Neuronal stem cell (in vitro differentiated cells): ENCODE measurements at regions not wholly inside any gene's neighbourhood (a gene's known extent, or its start where the extent isn't known, plus 50 kb on each side); places are given as distances from the start of the nearest gene placed in this dataset.
A peak's percentile ranks its signal among the peaks of the same experiment; 100 is the strongest.

Source experiments
- DNase-seq: peaks from one replicate; pipeline ENCODE4 v3.0.0-alpha.2; 2013; ENCODE audit warnings: low spot score
- H2AFZ ChIP-seq: one replicate; pipeline ENCODE4 v1.6.1; 2013; ENCODE audit warnings: mild to moderate bottlenecking, low read length, inconsistent platforms
- H2AK5ac ChIP-seq: 2 replicates; pipeline ENCODE4 v1.6.1; 2013; ENCODE audit warnings: low read depth, mild to moderate bottlenecking, inconsistent platforms, low read length, moderate library complexity, mixed read lengths
- H2BK120ac ChIP-seq: 2 replicates; pipeline ENCODE4 v1.6.1; 2013; ENCODE audit warnings: low read depth, mild to moderate bottlenecking, inconsistent platforms, low read length, moderate library complexity, mixed read lengths
- H2BK12ac ChIP-seq: one replicate; pipeline ENCODE4 v1.6.1; 2013; ENCODE audit warnings: low read length, inconsistent platforms
- H2BK15ac ChIP-seq: 2 replicates; pipeline ENCODE4 v1.6.1; 2013; ENCODE audit warnings: mild to moderate bottlenecking, low read length, inconsistent platforms, mixed read lengths
- H2BK5ac ChIP-seq: one replicate; pipeline ENCODE4 v1.6.1; 2013; ENCODE audit warnings: inconsistent platforms, mild to moderate bottlenecking, low read length, moderate library complexity
- H3K14ac ChIP-seq: one replicate; pipeline ENCODE4 v1.6.1; 2013; ENCODE audit warnings: low read length, inconsistent platforms
- H3K18ac ChIP-seq: 2 replicates; pipeline ENCODE4 v1.6.1; 2013; ENCODE audit warnings: low read length, inconsistent platforms
- H3K23ac ChIP-seq: 2 replicates; pipeline ENCODE4 v1.6.1; 2013; ENCODE audit warnings: low read depth, mild to moderate bottlenecking, mixed read lengths, low read length, inconsistent platforms; ENCODE audit not compliant: poor library complexity
- H3K27ac ChIP-seq: replicated peaks from 3 replicates; pipeline ENCODE4 v1.5.1; 2013; ENCODE audit warnings: low read length, inconsistent platforms
- H3K27me3 ChIP-seq, 3 experiments: 2 replicates each; pipeline ENCODE4 v1.6.1; 2013; ENCODE audit warnings: low read length in 3 of 3, mild to moderate bottlenecking in 2 of 3, inconsistent platforms in 1 of 3, low read depth in 1 of 3, mixed read lengths in 1 of 3, moderate library complexity in 1 of 3; ENCODE audit not compliant: control insufficient read depth in 3 of 3, insufficient read depth in 3 of 3
- H3K36me3 ChIP-seq, 2 donors: replicated peaks in 1 of 2; 2 replicates each; pipeline ENCODE4 v1.6.1; 2013; ENCODE audit warnings: low read length in 2 of 2; ENCODE audit not compliant: control insufficient read depth in 2 of 2, insufficient read depth in 2 of 2
- H3K4ac ChIP-seq: 2 replicates; pipeline ENCODE4 v1.6.1; 2013; ENCODE audit warnings: inconsistent platforms, mild to moderate bottlenecking, low read length, moderate library complexity
- H3K4me1 ChIP-seq, 2 donors: 1 replicate in 1 of 2; 2 replicates in 1 of 2; pipeline ENCODE4 v1.6.1; 2013; ENCODE audit warnings: low read length in 2 of 2, low read depth in 1 of 2; ENCODE audit not compliant: control insufficient read depth in 2 of 2, insufficient read depth in 1 of 2
- H3K4me2 ChIP-seq: one replicate; pipeline ENCODE4 v1.6.1; 2013; ENCODE audit warnings: mild to moderate bottlenecking, low read length, inconsistent platforms; ENCODE audit not compliant: insufficient read depth, poor library complexity, severe bottlenecking
- H3K4me3 ChIP-seq, 2 donors: 2 replicates each; pipeline ENCODE4 v1.5.1; 2013; ENCODE audit warnings: low read length in 2 of 2, mild to moderate bottlenecking in 2 of 2, inconsistent platforms in 1 of 2, moderate library complexity in 1 of 2
- H3K79me1 ChIP-seq: one replicate; pipeline ENCODE4 v1.6.1; 2013; ENCODE audit warnings: low read depth, mild to moderate bottlenecking, inconsistent platforms, low read length, moderate library complexity
- H3K9ac ChIP-seq: one replicate; pipeline ENCODE4 v1.6.1; 2013; ENCODE audit warnings: mild to moderate bottlenecking, low read depth, low read length, inconsistent platforms; ENCODE audit not compliant: poor library complexity
- H3K9me3 ChIP-seq, 2 donors: replicated peaks in 1 of 2; 2 replicates each; pipeline versions ENCODE3 to v1.6.1; 2013; ENCODE audit warnings: low read length in 2 of 2, mild to moderate bottlenecking in 2 of 2, inconsistent platforms in 1 of 2, low read depth in 1 of 2, mixed read lengths in 1 of 2, moderate library complexity in 1 of 2; ENCODE audit not compliant: control insufficient read depth in 2 of 2, insufficient read depth in 1 of 2
- H4K8ac ChIP-seq: one replicate; pipeline ENCODE4 v1.6.1; 2013; ENCODE audit warnings: low read depth, mild to moderate bottlenecking, inconsistent platforms, low read length, moderate library complexity
- H4K91ac ChIP-seq: one replicate; pipeline ENCODE4 v1.6.1; 2013; ENCODE audit warnings: low read length, low read depth, mild to moderate bottlenecking, inconsistent platforms; ENCODE audit not compliant: poor library complexity
- WGBS, 2 donors: extraction: QIAGEN DNeasy Blood & Tissue Kit; methylation state at CpG; one replicate each; pipeline ENCODE4 v1.1.7; 2013; ENCODE audit warnings: missing lambda C conversion rate in 2 of 2, mixed read lengths in 1 of 2; ENCODE audit not compliant: insufficient read length in 2 of 2, insufficient replicate concordance in 1 of 2; ENCODE audit errors: extremely low coverage in 2 of 2; 5-methylcytosine and 5-hydroxymethylcytosine counted together

DNA sequence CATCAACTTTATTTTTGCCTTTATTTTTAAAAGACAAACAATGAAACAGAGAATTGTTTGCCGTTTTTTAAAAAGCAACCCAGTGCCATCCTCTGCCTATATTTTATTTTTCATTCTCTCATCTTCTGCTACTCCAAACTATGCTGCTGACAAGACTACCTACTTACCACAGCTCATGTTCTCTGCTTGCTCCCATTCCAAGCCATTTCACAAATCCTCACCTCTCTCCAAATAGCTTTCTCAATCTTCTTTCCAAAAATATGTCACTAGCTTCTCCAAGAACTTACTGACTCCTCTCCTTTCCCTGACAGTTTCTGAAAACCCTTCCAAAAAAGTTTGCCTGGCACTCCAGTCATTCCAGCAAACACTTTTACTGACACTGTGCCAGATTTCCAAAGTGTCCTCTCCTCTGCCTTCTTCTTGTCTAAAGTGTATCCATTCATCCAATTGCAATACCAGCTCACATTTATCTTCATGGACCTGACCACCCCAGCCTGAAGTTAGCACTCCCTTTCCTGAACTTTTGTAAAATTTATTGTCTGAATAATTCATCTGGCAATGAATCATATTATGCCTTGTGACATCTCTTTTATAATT, 766.5 kb upstream of the B3GALT2 start:
- Histone ChIP-seq H3K4ac (no peak overlapping the region), H2BK15ac (no peak overlapping the region), H3K9me3 (no peaks in the 10 kb centered on the region), H2BK5ac (no peak overlapping the region), H3K79me1 (no peaks in the 10 kb centered on the region), H3K27ac (no peak overlapping the region), H3K23ac (no peak overlapping the region), H2BK12ac (no peak overlapping the region), H2BK120ac (no peak overlapping the region), H3K18ac (no peak overlapping the region), H3K4me1 (no peaks in the 10 kb centered on the region), H3K9ac (no peak overlapping the region), H3K4me3 (no peak overlapping the region), H2AFZ (no peak overlapping the region), H4K8ac (no peak overlapping the region), H3K4me2 (no peak overlapping the region), H3K27me3 (no peaks in the 10 kb centered on the region), H2AK5ac (no peak overlapping the region), H3K36me3 (no peaks in the 10 kb centered on the region), H4K91ac (no peak overlapping the region), H3K14ac (no peak overlapping the region)
- no CpG with 5 or more reads among the region's 1 CpG for WGBS, 2 donors
- DNase-seq, result no peak

DNA sequence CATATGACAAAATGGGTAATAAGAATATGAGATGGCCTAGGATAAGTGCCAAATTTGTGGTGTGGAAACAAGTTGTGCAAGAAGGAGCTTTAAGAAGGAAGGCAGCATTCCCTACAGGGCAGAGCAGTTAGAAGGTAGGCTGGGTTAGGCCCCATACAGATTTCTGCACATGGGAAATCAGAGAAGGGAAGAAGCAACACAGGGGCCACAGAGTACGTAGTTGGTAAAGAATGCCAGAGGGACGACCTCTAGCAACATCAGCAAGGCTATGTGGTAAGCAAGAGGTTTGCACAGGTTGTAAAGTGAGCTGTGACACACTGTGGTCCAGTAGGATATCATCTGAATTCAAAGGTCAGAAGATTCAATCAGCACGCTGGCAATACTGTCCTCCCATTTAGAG, 765.6 kb upstream of the B3GALT2 start:
- Histone ChIP-seq H3K4me3 (no peak overlapping the region), H2BK15ac (no peak overlapping the region), H2AFZ (peak overlapping the region; percentile 20), H3K27me3 (no peaks in the 10 kb centered on the region), H3K36me3 (no peaks in the 10 kb centered on the region), H4K91ac (no peak overlapping the region), H2AK5ac (no peak overlapping the region), H3K27ac (no peak overlapping the region), H3K4ac (no peak overlapping the region), H3K4me2 (no peak overlapping the region), H3K9me3 (no peaks in the 10 kb centered on the region), H4K8ac (no peak overlapping the region), H3K9ac (no peak overlapping the region), H2BK5ac (no peak overlapping the region), H3K14ac (no peak overlapping the region), H2BK120ac (no peak overlapping the region), H3K4me1 (no peaks in the 10 kb centered on the region), H3K18ac (no peak overlapping the region), H2BK12ac (no peak overlapping the region), H3K23ac (no peak overlapping the region), H3K79me1 (no peaks in the 10 kb centered on the region)
- DNase-seq, result no peak
- no CpG with 5 or more reads among the region's 3 CpGs for WGBS, 2 donors

DNA sequence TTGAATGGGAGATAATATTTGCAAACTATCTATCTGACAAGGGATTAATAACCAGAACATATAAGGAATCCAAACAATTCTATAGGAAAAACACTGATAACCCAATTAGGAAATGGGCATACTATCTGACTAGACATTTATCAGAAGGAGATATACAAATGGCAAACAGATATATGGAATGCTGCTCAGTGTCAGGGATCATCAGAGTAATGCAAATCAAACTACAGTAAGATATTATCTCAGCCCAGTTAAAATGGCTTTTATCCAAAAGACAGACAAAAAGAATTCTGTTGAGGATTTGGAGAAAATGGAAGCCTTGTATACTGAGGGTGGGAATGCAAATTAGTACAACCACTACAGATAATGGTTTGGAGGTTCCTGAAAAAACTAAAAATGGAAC, 758.0 kb upstream of the B3GALT2 start:
- Histone ChIP-seq H4K8ac (no peak overlapping the region), H3K9me3 (no peaks in the 10 kb centered on the region), H4K91ac (no peak overlapping the region), H2BK12ac (no peak overlapping the region), H2BK5ac (no peak overlapping the region), H2BK15ac (no peak overlapping the region), H3K4ac (no peak overlapping the region), H2AFZ (no peak overlapping the region), H3K23ac (no peak overlapping the region), H3K27me3 (no peaks in the 10 kb centered on the region), H3K4me3 (no peak overlapping the region), H3K18ac (no peak overlapping the region), H3K79me1 (no peaks in the 10 kb centered on the region), H2BK120ac (no peak overlapping the region), H3K27ac (no peak overlapping the region), H2AK5ac (no peak overlapping the region), H3K4me1 (no peaks in the 10 kb centered on the region), H3K14ac (no peak overlapping the region), H3K9ac (no peak overlapping the region), H3K4me2 (no peak overlapping the region), H3K36me3 (no peaks in the 10 kb centered on the region)
- DNase-seq, result no peak

DNA sequence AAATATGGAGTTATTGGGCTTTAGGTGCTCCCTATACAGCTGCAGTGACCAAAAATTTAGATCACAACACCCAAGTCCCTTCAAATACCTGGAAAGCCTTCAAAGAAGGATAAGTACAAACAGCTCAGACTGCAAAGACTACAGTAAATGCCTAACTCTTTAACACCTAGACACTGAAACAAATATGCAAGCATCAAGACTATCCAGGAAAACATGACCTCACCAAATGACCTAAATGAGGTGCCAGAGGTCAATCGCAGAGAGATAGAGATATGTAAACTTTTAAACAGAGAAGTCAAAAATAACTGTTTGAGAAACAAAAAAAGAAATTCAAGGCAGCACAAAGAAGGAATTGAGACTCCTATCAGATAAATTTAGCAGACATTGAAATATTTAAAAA, 753.8 kb upstream of the B3GALT2 start:
- H2BK120ac ChIP-seq, result no peak overlapping the region
- H2AK5ac ChIP-seq, result no peak overlapping the region
- no peaks in the 10 kb centered on the region for H3K27me3 ChIP-seq
- H3K36me3 ChIP-seq, result no peaks in the 10 kb centered on the region
- no peak overlapping the region for H2BK15ac ChIP-seq
- no peaks in the 10 kb centered on the region for H3K79me1 ChIP-seq
- no peak overlapping the region for H3K4me3 ChIP-seq
- no peak overlapping the region for H3K18ac ChIP-seq
- H2BK5ac ChIP-seq, result no peak overlapping the region
- H3K4me2 ChIP-seq, result no peak overlapping the region
- H2AFZ ChIP-seq, result no peak overlapping the region
- no peaks in the 10 kb centered on the region for H3K4me1 ChIP-seq
- no peak overlapping the region for H3K14ac ChIP-seq
- H3K9me3 ChIP-seq, result no peaks in the 10 kb centered on the region
- H2BK12ac ChIP-seq, result no peak overlapping the region
- H3K27ac ChIP-seq, result no peak overlapping the region
- no peak overlapping the region for H4K91ac ChIP-seq
- no CpG with 5 or more reads among the region's 1 CpG for WGBS, 2 donors
- no peak overlapping the region for H3K9ac ChIP-seq
- no peak overlapping the region for H3K23ac ChIP-seq
- no peak for DNase-seq
- H4K8ac ChIP-seq, result no peak overlapping the region
- no peak overlapping the region for H3K4ac ChIP-seq
